HG03575 (cell line): ENCODE measurements at regions not wholly inside any gene's neighbourhood (a gene's known extent, or its start where the extent isn't known, plus 50 kb on each side); places are given as distances from the start of the nearest gene placed in this dataset.
"Not testable (repeated sequence)": the region's sequence is repeated elsewhere in the genome, so short reads cannot be mapped to it uniquely, and the experiment has no call there.

ENCODE experiments used
- ATAC-seq: cut with Tn5 transposase; IDR thresholded peaks from one replicate; pipeline ENCODE4 v1.9.1; 2021; ENCODE audit not compliant: unreplicated experiment, insufficient number of reproducible peaks, low FRiP score; ENCODE audit errors: extremely low read depth

DNA sequence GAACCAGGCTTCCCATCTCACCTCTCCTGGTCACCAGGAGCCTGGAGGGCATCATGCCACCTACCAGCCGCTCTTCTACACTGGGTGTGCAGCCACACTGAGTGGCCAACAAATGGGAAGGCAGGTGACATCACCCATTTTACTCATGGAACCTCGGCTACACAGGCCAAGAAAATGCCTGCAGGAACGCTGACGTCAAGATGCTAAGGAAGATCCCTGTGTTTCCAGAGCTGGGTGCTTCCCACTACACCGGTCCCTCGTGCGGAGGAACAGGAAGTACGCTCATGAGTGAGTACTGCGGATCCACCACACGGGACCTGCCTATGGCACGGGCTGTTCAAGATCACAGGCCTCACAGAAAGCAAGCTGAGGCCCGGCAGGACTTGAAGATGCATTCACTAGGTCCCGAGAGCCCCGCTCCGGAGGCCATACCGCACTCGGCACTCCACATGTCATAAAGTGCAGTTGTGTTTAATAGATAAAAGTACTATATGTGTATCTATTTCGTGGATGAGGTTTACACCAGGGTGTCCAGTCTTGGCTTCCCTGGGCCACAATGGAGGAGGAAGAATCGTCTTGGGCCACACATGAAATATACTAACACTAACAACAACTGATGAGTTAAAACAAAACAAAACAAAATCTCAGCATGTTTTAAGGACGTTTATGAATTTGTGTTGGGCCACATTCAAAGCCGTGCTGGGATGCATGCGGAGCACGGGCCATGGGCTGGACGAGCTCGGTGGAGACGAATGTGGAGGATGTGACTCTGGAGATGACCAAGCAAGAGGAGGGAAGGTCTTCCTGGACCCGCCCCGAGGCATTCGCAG is 257.9 kb downstream of the THBS2 start:
- no peak for ATAC-seq

DNA sequence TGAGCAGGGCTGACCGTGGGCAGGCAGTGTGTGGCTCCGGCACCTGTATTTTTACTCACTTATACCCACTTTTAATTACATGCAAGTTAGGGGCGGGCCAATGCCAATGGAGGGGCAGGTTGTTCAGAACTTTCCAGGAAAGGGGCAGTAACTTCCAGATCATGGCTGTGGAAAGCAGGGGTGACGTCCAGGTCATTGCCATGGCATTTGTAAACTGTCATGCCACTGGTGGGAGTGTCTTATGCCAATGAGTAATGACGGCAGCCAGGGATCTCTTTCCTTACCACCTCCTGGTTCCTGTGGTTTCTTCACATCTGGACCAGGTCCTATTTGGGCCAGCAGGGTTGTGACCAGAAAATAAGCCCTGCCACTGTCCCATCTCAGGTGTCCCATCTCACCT is 258.7 kb downstream of the THBS2 start:
- no peak for ATAC-seq

DNA sequence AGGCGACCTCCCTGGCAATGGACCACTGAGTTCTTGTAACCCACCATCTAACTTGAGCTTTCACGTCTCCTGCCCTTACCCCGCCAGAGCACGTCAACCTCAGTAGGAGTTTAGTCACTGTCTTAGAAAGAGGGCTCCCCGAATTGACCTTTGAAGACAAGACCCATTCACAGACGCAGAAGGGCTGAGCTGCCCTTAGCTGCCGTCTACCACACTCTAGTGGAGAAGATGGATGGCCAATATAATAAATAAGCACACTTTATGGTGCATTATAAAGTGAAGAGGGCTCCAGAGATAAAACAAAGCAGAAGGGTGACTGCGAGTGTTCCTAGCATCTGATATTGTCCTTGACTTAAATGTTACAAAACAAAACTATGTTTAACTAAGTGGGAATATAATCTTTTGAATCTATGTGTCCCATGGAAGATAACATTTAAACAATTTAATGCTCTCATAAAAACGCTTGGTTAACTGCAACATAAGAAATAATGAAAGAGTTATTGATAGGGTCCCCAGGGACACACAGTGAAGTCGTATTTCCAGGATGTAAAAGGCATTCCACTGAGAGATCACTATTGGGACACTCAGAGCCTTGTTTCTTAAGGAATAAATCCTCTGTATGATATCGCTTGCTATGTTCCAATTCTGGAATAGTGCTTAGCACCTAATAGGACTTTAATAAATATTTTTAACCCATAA is 261.1 kb downstream of the THBS2 start:
- ATAC-seq: no peak

DNA sequence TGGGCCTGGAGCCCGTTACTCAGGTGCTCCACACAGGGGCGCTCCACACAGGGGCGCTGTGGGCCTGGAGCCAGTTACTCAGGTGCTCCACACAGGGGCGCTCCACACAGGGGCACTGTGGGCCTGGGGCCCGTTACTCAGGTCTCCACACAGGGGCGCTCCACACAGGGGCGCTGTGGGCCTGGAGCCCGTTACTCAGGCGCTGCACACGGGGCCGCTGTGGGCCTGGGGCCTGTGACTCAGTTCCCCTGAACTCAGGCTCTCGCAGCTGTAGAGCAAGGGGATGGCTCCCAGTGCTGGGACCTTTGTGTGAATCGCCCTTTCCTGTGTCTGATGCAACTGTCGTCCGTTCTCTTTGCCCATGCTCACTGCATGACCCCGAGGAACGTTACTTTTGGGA is 262.0 kb downstream of the THBS2 start:
- not testable (repeated sequence) for ATAC-seq

DNA sequence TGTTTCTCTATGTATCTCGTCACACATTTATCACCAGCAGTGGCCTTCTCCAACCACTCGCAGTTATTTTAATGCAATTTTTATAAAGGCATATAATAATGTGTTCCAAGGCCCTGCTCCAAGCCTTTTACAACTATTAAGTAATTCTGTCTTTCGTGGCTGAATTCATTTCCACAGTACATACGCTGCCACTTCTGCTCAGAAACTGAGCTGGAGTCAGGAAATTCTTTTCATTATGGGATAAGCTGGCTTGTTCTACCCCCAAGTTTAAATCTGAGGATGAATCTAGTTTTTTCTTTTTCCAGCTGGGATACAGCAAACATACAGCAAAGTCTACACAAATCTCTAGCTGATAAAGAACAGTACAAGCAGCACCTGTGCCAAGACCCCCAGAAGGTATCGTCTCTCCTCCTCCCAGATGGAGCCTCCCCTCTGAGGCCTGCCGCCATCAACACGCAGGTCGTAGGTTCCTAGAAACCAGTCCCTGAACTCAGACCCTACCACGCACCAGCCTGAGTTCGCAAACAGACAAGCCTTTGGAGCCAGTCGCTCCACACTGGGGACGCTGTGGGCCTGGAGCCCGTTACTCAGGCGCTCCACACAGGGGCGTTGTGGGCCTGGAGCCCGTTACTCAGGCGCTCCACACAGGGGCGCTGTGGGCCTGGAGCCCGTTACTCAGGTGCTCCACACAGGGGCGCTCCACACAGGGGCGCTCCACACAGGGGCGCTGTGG is 263.5 kb downstream of the THBS2 start:
- no peak for ATAC-seq

DNA sequence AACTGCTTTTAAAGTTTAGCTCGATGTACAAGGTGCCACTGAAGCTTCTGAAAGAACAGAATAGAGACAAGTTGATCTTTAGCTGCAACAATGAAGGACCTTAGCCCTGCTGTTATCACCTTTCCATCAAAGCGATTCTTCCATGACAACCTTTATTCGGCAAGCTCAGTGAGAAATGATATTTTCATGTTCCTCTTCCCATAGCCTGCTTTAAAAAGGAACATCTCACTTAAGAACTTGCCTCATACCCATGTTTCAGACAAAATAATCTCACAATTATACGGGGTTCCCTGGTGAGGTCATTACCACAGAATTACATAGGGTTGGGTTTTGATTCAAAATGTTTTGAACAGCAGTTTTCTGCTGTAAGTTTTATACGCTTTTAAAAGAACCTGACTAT is 264.2 kb downstream of the THBS2 start:
- no peak for ATAC-seq

DNA sequence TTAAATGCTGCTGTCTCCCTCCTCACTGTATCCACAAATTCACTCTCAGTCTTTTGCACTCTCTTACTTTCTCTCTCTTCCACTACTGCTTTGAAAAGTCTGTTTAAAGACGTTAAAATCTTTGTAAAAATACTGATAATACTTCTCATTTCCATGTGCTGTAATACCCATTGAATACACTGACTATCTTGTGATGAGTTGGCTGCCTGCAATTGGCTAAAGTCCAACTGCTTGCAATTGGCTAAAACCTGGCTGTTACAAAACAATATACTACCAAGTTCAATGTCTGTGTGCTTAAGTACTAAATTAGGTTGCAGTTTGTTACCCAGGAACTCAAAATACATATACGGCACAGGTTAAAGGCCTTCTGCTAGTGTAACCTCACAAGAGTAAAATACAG is 264.8 kb downstream of the THBS2 start:
- no peak for ATAC-seq

DNA sequence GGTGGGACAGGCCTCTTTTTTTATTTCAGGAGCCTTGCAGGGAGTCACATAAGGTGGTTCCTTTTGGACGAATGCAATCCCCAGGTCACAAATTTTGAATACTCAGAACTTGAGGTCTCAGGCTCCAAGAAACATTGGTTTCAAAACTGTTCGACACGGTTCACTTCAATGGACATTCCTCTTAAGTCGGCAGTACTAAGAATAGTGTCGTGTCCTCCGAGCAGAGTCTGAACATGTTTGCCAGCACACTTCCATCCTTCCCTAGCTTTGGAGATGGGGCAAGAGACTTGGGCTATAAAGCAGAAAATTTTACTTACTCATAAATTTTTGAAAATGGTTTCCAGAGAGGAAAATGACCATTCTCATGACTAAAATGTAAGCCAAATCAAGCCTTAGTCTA is 265.4 kb downstream of the THBS2 start:
- ATAC-seq: no peak

DNA sequence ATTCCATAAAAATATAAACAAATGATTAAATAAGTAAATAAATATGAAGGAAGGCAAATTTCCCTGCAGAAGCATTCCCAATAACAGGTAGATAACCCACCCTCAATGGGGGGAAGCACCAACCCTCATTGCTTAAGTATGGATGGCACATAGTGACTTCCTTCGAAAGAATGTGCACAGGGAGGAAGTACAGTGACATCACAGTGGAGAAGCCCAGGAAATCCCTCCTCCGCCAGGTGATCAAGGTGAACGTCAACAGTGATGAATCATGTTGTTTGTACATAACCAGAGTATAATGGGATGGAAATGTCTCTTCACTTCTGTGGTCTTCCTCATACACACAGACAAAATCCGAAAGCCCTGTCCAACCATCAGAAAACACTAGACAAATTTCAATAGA is 267.9 kb downstream of the THBS2 start:
- no peak for ATAC-seq

DNA sequence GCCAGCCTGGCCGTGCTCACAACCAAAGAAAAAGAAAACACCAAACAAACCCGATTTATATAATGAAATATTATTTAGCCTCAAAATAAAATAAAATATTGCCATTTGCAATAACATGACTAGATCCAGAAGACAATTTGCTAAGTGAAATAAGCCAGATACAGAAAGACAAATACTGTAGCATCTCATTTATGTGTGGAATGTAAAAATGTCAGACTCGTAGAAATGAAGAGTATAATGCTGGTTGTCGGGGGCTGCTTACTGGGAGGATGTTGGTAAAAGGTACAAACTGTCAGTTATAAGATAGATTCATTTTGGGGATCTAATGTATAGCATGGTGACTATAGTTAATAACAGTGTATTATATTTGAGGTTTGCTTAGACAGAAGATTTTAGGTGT is 269.7 kb downstream of the THBS2 start:
- no peak for ATAC-seq

DNA sequence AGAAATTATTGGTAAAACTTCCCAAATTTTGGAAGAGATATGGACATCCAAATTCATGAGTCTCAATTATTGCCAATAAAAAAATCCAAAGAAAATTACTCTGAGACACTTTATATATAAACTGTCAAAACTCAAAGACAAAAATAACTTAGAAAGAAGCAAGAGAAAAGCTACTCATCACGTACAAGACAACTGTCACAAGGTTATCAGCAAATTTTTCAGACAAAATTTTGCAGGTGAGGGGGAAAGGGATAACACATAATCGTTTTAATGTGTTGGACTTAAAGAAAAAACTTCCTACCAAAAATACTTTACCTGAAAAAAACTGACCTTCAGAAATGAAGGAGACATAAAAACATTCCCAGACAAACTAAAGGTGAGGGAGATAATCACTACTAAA is 272.5 kb downstream of the THBS2 start:
- ATAC-seq: no peak

DNA sequence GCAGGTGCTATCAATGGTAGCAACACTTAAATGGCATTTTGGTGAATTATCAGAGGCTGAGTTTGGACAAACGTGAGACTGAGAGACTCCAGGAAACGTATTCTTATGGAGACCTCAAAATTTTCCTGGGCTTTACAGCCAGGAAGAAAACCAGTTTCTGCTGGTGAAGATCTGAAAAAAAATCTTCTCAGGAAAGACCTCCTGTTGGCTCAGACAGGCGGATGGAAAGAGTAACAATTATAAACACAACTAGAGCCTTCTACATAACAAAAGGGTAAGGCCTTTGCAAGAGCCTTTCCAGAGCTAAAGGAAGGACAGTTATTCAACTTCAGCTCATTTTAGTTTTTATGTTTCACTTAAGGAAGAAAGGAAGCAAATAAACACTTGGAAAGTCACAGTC is 274.4 kb downstream of the THBS2 start:
- no peak for ATAC-seq

DNA sequence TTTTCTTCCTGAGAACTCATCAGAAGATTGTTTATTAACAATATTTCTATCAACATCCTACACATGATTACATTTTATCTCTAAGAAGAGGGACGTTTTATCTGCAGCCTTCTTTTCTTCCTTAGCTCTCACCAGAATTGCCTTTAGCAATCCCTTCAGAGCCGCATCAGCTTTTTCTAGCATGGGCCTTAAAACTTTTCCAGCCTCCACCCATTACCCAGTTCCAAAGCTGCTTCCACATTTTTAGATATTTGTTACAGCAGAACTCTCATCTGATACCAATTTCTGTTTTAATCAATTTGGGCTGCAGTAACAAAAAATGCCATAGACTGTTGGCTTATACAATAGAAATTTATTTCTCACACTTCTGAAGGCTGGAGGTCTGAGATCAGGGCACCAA is 281.5 kb downstream of the THBS2 start:
- no peak for ATAC-seq

DNA sequence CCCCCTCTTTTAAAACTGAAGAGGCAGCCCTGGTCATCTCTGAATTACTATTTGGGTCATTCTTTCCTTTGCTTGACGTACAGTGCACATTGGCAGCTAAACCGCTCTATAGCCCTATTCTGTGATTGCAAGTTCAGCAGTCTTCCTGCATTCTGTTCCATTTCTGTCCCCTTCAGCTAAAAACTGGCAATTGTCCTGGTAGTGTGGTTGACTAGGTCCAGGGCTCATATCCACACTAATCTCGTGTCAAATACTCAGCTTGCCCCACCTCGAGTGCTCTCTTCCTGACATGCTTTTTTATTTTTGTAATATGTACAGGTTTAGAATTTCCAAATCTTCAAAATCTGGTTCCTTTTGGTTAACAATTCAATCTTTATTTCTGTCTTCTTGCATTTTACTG is 282.1 kb downstream of the THBS2 start:
- ATAC-seq: no peak

DNA sequence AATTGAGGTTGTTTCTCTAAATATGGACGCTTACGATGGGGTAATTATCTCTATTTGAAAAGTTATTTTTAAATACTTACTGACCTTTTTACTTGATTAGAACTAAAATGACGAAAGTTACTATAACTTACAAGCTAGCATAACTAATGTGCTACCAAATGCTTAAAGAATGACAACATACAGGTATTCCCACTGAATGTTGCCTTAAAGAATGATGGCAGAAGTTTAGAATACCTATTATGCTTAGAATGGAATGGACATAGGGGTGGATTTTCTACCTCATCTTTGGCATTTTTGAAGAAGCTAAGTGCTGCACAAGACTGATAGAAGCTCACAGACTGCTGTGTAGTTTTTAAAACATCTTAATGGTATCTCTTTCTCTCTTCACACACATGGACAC is 284.8 kb downstream of the THBS2 start:
- no peak for ATAC-seq

DNA sequence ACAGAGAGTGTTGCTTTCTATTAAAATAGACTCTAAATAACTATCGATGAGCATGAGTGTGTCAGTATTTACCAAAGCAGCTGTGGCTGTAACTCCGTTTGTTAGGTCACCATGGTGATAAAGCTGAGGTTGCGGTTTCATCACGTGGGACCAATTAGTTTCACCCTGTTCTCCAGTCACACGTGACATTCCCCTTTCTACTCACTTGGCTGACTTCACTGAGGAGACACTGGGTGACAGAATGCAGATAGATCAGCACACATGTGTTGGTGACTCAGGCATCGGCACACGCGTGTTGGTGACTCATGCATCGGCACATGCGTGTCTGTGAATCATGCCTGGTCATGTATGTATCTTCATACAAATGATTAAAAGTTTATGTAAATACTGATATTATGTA is 285.4 kb downstream of the THBS2 start:
- no peak for ATAC-seq

DNA sequence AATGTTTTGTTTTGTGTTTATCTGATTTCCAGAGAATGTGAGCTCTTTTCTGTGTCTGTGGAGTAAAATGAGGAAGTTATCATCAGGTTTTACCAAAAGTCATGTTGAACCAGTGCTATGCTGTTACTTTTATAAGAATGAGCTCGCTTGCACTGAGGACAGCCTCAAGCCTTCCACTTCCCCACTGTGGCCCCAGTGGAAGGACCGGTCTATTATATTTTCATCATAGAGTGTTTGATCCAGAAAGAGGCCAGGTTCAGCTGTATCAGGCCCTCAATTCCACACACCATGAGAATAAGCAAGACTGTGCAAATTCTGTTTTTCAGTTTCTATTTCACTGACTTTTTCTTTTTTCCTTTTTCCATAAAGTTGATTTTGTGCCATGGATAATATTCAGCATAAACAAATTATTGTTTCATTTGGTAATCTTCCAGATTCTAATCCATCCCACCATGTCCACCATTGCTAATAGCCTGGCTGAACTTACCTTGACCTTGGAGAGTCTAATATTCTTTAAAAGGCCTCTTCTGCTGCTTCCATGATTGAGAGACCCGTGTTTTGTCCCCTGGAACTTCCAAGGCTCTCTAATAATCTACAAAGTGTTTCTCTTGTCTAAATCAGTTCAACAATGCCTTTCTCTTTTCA is 286.2 kb downstream of the THBS2 start:
- ATAC-seq: no peak

DNA sequence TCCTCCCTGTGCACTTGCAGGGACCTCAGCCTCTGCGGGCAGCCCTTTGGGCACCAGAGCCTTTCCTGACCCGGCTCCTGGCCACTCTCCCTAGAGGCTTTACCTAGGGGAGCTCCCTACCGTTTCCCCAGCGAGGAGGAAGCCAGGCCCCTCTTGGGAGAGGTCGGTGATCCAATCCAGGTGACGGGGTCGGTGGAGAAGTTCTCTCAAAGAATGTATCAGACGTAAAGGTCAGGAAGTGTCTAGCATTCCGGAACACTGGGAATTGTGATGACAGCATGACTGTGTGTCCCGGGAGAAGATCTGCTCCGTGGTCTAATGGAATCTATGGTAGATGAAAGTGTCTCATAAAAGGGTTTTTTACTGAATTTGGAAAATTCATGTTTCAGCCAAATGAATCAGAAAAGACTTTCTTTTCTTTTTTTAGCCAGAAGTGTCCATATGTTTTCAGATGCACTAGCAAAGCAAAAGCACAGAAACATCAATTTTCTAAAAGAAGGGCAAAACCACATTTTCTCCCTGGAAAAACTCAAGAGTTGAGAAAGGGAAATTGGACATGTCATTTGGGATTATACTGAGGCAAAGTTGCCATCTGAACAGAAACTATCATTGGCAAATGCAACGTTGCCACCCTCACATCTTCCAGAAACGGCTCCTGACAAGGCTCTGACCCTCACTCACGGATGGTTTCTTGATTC is 289.4 kb downstream of the THBS2 start:
- no peak for ATAC-seq

DNA sequence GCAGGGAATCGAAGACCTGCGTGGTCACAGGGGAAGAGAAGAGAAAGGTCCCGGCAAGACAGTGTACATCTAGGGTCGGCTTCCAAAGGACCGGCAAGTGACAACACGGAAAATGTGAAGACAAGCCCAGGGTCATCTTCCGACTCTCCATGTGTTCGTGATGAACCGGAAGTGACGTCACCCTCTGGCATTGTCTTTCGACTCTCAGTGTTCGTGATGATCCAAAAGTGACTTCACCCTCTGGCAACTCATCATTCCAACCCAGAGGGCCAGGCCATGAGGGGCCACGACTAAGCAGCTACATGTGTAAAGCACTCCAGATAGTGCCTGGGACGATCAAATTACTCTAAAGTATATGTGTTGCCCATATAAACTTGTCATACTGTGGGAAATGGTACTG is 290.8 kb downstream of the THBS2 start:
- no peak for ATAC-seq
